Lower leg skin (tissue), 4 donors: ENCODE measurements at regions not wholly inside any gene's neighbourhood (a gene's known extent, or its start where the extent isn't known, plus 50 kb on each side); places are given as distances from the start of the nearest gene placed in this dataset.

ENCODE experiments used
- DNase-seq, 2 donors: peaks; one replicate each; pipeline ENCODE4 v3.0.0-alpha.2; 2019; ENCODE audit warnings: low spot score in 2 of 2
- H3K4me3 ChIP-seq: fragments of 200-600 bp; sonication (generic); 2 replicates; pipeline ENCODE4 v1.5.1; 2017; ENCODE audit warnings: mild to moderate bottlenecking, low read depth; ENCODE audit not compliant: poor library complexity, severe bottlenecking
- CTCF ChIP-seq, 3 donors: fragments of 450-650 bp; IDR thresholded peaks; one replicate each; pipeline ENCODE4 v1.5.1; 2016; ENCODE audit warnings: antibody characterized with exemption in 3 of 3, mild to moderate bottlenecking in 3 of 3, moderate library complexity in 2 of 3
- POLR2A ChIP-seq, 2 donors: fragments of 450-650 bp; IDR thresholded peaks; one replicate each; pipeline ENCODE4 v1.6.1; 2016 to 2017; ENCODE audit warnings: antibody characterized with exemption in 2 of 2, mild to moderate bottlenecking in 1 of 2, moderate library complexity in 1 of 2
- WGBS, 2 donors: methylation state at CpG; one replicate each; pipeline ENCODE4 v1.1.5; 2018; 5-methylcytosine and 5-hydroxymethylcytosine counted together
- intact Hi-C: fragments of 100-400 bp; cut with DNase I; formaldehyde crosslinking; loops from one replicate; pipeline ENCODE4 v1.15.0; 2023; ENCODE audit warnings: low total_unique reads

- no peak for TF ChIP-seq POLR2A (IDR thresholded peaks at IDR 0.05)
- no peak for TF ChIP-seq CTCF (IDR thresholded peaks at IDR 0.05)
- WGBS, 2 donors, result 80 to 83% methylated on average over 6 of the region's 6 CpGs
- DNase-seq, result no peak
- no peak overlapping the region for H3K4me3 ChIP-seq
- intact Hi-C loops, result no loop called here
Observed at GRCh38 chr15:81633889-81634288, 259.9 kb upstream of the TMC3 start.

GRCh38 chr15:81625896-81626295 is 251.9 kb upstream of the TMC3 start:
- intact Hi-C loops, result no loop called here
- H3K4me3 ChIP-seq, result no peak overlapping the region
- no peak for DNase-seq
- 67 to 78% methylated on average over 2 of the region's 2 CpGs for WGBS, 2 donors
- TF ChIP-seq POLR2A (IDR thresholded peaks at IDR 0.05) (no peak), CTCF (IDR thresholded peaks at IDR 0.05) (no peak)

GRCh38 chr15:81619002-81619401 is 245.0 kb upstream of the TMC3 start:
- TF ChIP-seq CTCF (IDR thresholded peaks at IDR 0.05), result no peak
- TF ChIP-seq POLR2A (IDR thresholded peaks at IDR 0.05), result no peak
- WGBS, 2 donors, result 79 to 96% methylated on average over 4 of the region's 4 CpGs
- intact Hi-C loops, result no loop called here
- H3K4me3 ChIP-seq, result no peak overlapping the region
- no peak for DNase-seq

GRCh38 chr15:81612631-81613030 is 238.6 kb upstream of the TMC3 start:
- no peak for TF ChIP-seq POLR2A (IDR thresholded peaks at IDR 0.05)
- TF ChIP-seq CTCF (IDR thresholded peaks at IDR 0.05), result no peak
- H3K4me3 ChIP-seq, result no peak overlapping the region
- intact Hi-C loops, result no loop called here
- DNase-seq, result no peak
- 69 to 74% methylated on average over 2 of the region's 2 CpGs for WGBS, 2 donors

GRCh38 chr15:81611679-81612078 is 237.7 kb upstream of the TMC3 start:
- intact Hi-C loops, result no loop called here
- H3K4me3 ChIP-seq, result no peak overlapping the region
- WGBS, 2 donors, result 77 to 90% methylated on average over 4 of the region's 4 CpGs
- no peak for TF ChIP-seq CTCF (IDR thresholded peaks at IDR 0.05)
- no peak for TF ChIP-seq POLR2A (IDR thresholded peaks at IDR 0.05)
- no peak for DNase-seq

GRCh38 chr15:81608309-81608829 is 234.4 kb upstream of the TMC3 start:
- intact Hi-C loops, result no loop called here
- WGBS, 2 donors, result 73 to 76% methylated on average over 2 of the region's 2 CpGs
- H3K4me3 ChIP-seq, result no peak overlapping the region
- no peak for TF ChIP-seq POLR2A (IDR thresholded peaks at IDR 0.05)
- no peak for DNase-seq
